ENCODE measurements at regions not wholly inside any gene's neighbourhood (a gene's known extent, or its start where the extent isn't known, plus 50 kb on each side); places are given as distances from the start of the nearest gene placed in this dataset.

- Histone ChIP-seq H3K4me2 (ENCODE audit: low read depth, low read length, poor library complexity, severe bottlenecking) (no peak overlapping the region), H4K20me1 (ENCODE audit: insufficient read depth, low read length, poor library complexity, severe bottlenecking) (no peaks in the 10 kb centered on the region), H3K9ac (ENCODE audit: low read depth, low read length, poor library complexity, severe bottlenecking) (no peak overlapping the region), H3K4me1 (ENCODE audit: insufficient read depth, low read length, poor library complexity, severe bottlenecking) (no peaks in the 10 kb centered on the region), H3K9me2 (replicated peaks; ENCODE audit: low read depth, low read length) (no peaks in the 10 kb centered on the region), H3K4me3 (ENCODE audit: low read length, poor library complexity, severe bottlenecking) (no peak overlapping the region), H3F3A (ENCODE audit: low read depth) (no peaks in the 10 kb centered on the region), H3K36me3 (ENCODE audit: insufficient read depth, low read length) (no peaks in the 10 kb centered on the region), H3K9me3 (ENCODE audit: insufficient read depth, low read depth, low read length) (no peaks in the 10 kb centered on the region), H2AFZ (ENCODE audit: low read length) (no peak overlapping the region), H3K79me2 (ENCODE audit: insufficient read depth, low read length) (no peaks in the 10 kb centered on the region), H3K27me3 (ENCODE audit: insufficient read depth, low read length, poor library complexity, severe bottlenecking) (no peaks in the 10 kb centered on the region)
- TF ChIP-seq CTCF (conservative IDR thresholded peaks at IDR 0.05; ENCODE audit: low read length) (no peak), EZH2phosphoT487 (IDR thresholded peaks at IDR 0.05; ENCODE audit: borderline replicate concordance) (no peak)
These were observed 697.0 kb downstream of the LIG4 start for GRCh38 chr13:107518292-107518691.

DNA sequence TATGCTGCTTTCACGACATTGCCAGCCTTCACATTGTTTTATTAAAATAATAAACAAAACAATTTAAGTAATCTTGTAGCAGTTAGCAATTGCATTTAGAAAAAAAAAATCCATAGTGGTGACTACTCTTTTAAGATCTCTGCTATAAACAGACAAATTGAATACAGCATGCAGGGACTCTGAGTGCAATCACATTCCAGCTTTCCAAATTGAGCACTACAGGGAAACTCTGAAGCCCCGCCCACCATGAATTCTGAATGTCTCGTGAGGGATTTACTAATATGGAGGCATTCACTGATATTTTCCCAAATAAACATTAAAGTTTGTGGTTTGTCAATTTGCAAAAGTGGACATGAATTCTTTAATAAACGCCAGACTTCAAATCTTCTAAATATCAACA is 698.8 kb downstream of the LIG4 start:
- H3K4me1 ChIP-seq (ENCODE audit: insufficient read depth, low read length, poor library complexity, severe bottlenecking), result no peaks in the 10 kb centered on the region
- H2AFZ ChIP-seq (ENCODE audit: low read length), result no peak overlapping the region
- no peaks in the 10 kb centered on the region for H3K79me2 ChIP-seq (ENCODE audit: insufficient read depth, low read length)
- no peaks in the 10 kb centered on the region for H4K20me1 ChIP-seq (ENCODE audit: insufficient read depth, low read length, poor library complexity, severe bottlenecking)
- no peak for TF ChIP-seq EZH2phosphoT487 (IDR thresholded peaks at IDR 0.05; ENCODE audit: borderline replicate concordance)
- no peak for TF ChIP-seq CTCF (conservative IDR thresholded peaks at IDR 0.05; ENCODE audit: low read length)
- no peaks in the 10 kb centered on the region for H3K9me3 ChIP-seq (ENCODE audit: insufficient read depth, low read depth, low read length)
- no peaks in the 10 kb centered on the region for H3F3A ChIP-seq (ENCODE audit: low read depth)
- H3K36me3 ChIP-seq (ENCODE audit: insufficient read depth, low read length), result no peaks in the 10 kb centered on the region
- no peaks in the 10 kb centered on the region for H3K9me2 ChIP-seq (replicated peaks; ENCODE audit: low read depth, low read length)
- no peaks in the 10 kb centered on the region for H3K27me3 ChIP-seq (ENCODE audit: insufficient read depth, low read length, poor library complexity, severe bottlenecking)
- no peak overlapping the region for H3K4me2 ChIP-seq (ENCODE audit: low read depth, low read length, poor library complexity, severe bottlenecking)
- no peak overlapping the region for H3K4me3 ChIP-seq (ENCODE audit: low read length, poor library complexity, severe bottlenecking)
- H3K9ac ChIP-seq (ENCODE audit: low read depth, low read length, poor library complexity, severe bottlenecking), result no peak overlapping the region

DNA sequence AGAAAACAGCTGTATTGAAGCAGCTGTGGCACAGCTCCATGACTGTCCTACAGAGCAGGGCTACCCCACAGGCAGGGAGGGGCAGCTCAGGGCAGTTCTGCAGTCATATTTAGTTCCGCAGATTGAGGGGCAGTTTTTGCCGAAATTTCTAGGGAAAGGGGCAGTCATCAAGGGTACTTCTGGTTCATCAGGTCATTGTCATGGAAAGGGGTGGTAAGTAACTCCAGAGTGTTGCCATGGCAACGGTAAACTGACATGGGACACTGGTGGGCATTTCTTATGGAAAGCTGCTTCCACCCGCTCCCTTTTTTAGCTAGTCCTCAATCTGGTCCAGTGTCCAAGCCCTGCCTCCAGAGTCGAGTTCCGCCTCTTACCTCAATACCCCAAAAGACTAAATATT is 702.8 kb downstream of the LIG4 start:
- no peak overlapping the region for H3K9ac ChIP-seq (ENCODE audit: low read depth, low read length, poor library complexity, severe bottlenecking)
- no peak overlapping the region for H3K4me2 ChIP-seq (ENCODE audit: low read depth, low read length, poor library complexity, severe bottlenecking)
- no peaks in the 10 kb centered on the region for H3K79me2 ChIP-seq (ENCODE audit: insufficient read depth, low read length)
- H2AFZ ChIP-seq (ENCODE audit: low read length), result no peak overlapping the region
- no peaks in the 10 kb centered on the region for H3K36me3 ChIP-seq (ENCODE audit: insufficient read depth, low read length)
- no peaks in the 10 kb centered on the region for H3K4me1 ChIP-seq (ENCODE audit: insufficient read depth, low read length, poor library complexity, severe bottlenecking)
- H3K4me3 ChIP-seq (ENCODE audit: low read length, poor library complexity, severe bottlenecking), result no peak overlapping the region
- H3K9me2 ChIP-seq (replicated peaks; ENCODE audit: low read depth, low read length), result no peaks in the 10 kb centered on the region
- no peaks in the 10 kb centered on the region for H3K27me3 ChIP-seq (ENCODE audit: insufficient read depth, low read length, poor library complexity, severe bottlenecking)
- H3K9me3 ChIP-seq (ENCODE audit: insufficient read depth, low read depth, low read length), result no peaks in the 10 kb centered on the region
- H3F3A ChIP-seq (ENCODE audit: low read depth), result no peaks in the 10 kb centered on the region
- H4K20me1 ChIP-seq (ENCODE audit: insufficient read depth, low read length, poor library complexity, severe bottlenecking), result no peaks in the 10 kb centered on the region
- TF ChIP-seq EZH2phosphoT487 (IDR thresholded peaks at IDR 0.05; ENCODE audit: borderline replicate concordance), result no peak
- TF ChIP-seq CTCF (conservative IDR thresholded peaks at IDR 0.05; ENCODE audit: low read length), result no peak
